ENCODE measurements at regions not wholly inside any gene's neighbourhood (a gene's known extent, or its start where the extent isn't known, plus 50 kb on each side); places are given as distances from the start of the nearest gene placed in this dataset.

DNA sequence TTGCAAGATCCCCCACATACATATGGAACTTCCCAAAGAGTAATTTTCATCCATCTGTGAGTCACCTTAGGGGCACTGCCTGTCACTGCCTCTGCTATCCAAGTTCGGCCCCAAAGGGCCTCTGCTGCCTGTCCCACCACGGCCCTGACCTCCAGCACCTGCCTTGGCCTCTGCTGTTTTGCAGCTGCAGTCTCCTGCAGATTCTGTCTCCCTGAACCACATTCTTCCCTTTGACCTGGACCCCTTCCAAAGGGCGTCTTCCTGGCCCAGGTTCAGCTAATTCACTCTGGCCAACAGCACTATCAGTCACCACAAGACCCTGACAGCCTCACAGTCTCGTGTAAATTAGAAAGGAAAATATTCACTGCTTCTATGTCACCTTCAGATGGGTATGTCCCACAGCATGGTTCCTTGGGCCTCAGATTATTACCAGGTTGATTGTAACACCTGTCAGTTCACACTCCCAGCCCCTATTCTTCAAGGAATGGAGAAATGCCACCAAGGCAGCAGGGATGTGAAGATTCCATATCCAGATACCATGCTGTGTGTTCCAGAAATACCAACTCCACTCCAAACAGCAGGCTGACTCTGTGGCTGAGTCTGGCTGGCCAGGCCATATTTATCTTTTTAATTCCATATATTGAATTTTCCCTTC, 479.3 kb downstream of the ARHGEF28 start:
- Histone ChIP-seq H3K27me3 (ENCODE audit: control insufficient read depth, insufficient read depth, low read length) (no peaks in the 10 kb centered on the region), H3K36me3 (ENCODE audit: control insufficient read depth, insufficient read depth, low read length) (no peaks in the 10 kb centered on the region), H3K4me3 (ENCODE audit: low read depth, low read length) (no peak overlapping the region)
- DNase-seq (ENCODE audit: low read depth): no peak
- TF ChIP-seq, protein P1, sequence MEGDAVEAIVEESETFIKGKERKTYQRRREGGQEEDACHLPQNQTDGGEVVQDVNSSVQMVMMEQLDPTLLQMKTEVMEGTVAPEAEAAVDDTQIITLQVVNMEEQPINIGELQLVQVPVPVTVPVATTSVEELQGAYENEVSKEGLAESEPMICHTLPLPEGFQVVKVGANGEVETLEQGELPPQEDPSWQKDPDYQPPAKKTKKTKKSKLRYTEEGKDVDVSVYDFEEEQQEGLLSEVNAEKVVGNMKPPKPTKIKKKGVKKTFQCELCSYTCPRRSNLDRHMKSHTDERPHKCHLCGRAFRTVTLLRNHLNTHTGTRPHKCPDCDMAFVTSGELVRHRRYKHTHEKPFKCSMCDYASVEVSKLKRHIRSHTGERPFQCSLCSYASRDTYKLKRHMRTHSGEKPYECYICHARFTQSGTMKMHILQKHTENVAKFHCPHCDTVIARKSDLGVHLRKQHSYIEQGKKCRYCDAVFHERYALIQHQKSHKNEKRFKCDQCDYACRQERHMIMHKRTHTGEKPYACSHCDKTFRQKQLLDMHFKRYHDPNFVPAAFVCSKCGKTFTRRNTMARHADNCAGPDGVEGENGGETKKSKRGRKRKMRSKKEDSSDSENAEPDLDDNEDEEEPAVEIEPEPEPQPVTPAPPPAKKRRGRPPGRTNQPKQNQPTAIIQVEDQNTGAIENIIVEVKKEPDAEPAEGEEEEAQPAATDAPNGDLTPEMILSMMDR (IDR thresholded peaks at IDR 0.05; ENCODE audit: insufficient read depth, low read length, poor library complexity, severe bottlenecking): no peak

- Histone ChIP-seq H3K36me3 (ENCODE audit: control insufficient read depth, insufficient read depth, low read length) (no peaks in the 10 kb centered on the region), H3K27me3 (ENCODE audit: control insufficient read depth, insufficient read depth, low read length) (no peaks in the 10 kb centered on the region), H3K4me3 (ENCODE audit: low read depth, low read length) (no peak overlapping the region)
- no peak for DNase-seq (ENCODE audit: low read depth)
- TF ChIP-seq, protein P1 (IDR thresholded peaks at IDR 0.05; ENCODE audit: insufficient read depth, low read length, poor library complexity, severe bottlenecking): no peak
Measured at GRCh38 chr5:74103131-74104023, 477.4 kb downstream of the ARHGEF28 start.

DNA sequence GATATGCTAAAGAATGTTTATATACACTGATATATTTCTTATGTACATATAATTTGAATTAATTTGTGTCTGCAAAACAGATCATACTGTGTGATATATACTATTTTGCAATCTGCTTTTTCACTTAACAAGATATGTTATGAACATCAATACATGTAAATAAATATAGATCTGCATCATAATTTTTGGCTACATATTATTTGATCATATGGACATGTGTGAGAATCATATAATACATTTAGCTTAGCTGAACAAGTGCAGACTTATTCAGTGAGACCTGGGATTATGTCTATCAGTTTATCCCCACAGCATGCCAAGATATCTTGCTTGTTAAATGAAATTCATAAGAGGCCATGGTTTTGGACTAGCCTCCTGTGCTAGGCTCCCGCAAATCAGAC, 474.3 kb downstream of the ARHGEF28 start:
- H3K27me3 ChIP-seq (ENCODE audit: control insufficient read depth, insufficient read depth, low read length): no peaks in the 10 kb centered on the region
- no peak overlapping the region for H3K4me3 ChIP-seq (ENCODE audit: low read depth, low read length)
- TF ChIP-seq, protein P1 (IDR thresholded peaks at IDR 0.05; ENCODE audit: insufficient read depth, low read length, poor library complexity, severe bottlenecking): no peak
- no peak for DNase-seq (ENCODE audit: low read depth)
- H3K36me3 ChIP-seq (ENCODE audit: control insufficient read depth, insufficient read depth, low read length): no peaks in the 10 kb centered on the region

- H3K36me3 ChIP-seq (ENCODE audit: control insufficient read depth, insufficient read depth, low read length): no peaks in the 10 kb centered on the region
- TF ChIP-seq, protein P1 (IDR thresholded peaks at IDR 0.05; ENCODE audit: insufficient read depth, low read length, poor library complexity, severe bottlenecking): no peak
- no peak for DNase-seq (ENCODE audit: low read depth)
- no peak overlapping the region for H3K4me3 ChIP-seq (ENCODE audit: low read depth, low read length)
- H3K27me3 ChIP-seq (ENCODE audit: control insufficient read depth, insufficient read depth, low read length): no peaks in the 10 kb centered on the region
Measured at GRCh38 chr5:74099538-74100267, 473.7 kb downstream of the ARHGEF28 start.

DNA sequence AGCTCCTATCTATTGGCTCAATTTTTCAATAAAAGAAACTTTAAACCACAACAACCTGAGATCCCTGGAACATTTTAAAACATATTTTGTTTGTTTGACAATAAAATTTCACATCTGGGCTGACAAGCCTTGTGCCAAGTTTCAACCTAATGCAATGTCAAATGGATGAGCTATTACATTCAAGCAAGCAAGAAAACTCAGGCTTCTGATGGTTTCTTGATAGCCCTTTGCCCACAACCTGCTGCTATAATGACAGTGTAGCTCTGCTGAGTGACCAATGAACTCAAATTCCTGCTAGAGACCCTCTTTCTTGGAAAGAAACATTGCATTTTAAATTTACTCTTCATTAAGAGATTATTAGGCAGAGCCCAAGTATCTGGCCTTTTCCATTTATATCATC, 472.9 kb downstream of the ARHGEF28 start:
- H3K36me3 ChIP-seq (ENCODE audit: control insufficient read depth, insufficient read depth, low read length): no peaks in the 10 kb centered on the region
- DNase-seq (ENCODE audit: low read depth): no peak
- H3K27me3 ChIP-seq (ENCODE audit: control insufficient read depth, insufficient read depth, low read length): no peaks in the 10 kb centered on the region
- H3K4me3 ChIP-seq (ENCODE audit: low read depth, low read length): no peak overlapping the region
- TF ChIP-seq, protein P1 (IDR thresholded peaks at IDR 0.05; ENCODE audit: insufficient read depth, low read length, poor library complexity, severe bottlenecking): no peak
